GM19467 (cell line): ENCODE measurements at regions not wholly inside any gene's neighbourhood (a gene's known extent, or its start where the extent isn't known, plus 50 kb on each side); places are given as distances from the start of the nearest gene placed in this dataset.

Source experiments
- ATAC-seq: cut with Tn5 transposase; IDR thresholded peaks from one replicate; pipeline ENCODE4 v1.9.1; 2021; ENCODE audit warnings: mild to moderate bottlenecking, moderate library complexity; ENCODE audit not compliant: unreplicated experiment

DNA sequence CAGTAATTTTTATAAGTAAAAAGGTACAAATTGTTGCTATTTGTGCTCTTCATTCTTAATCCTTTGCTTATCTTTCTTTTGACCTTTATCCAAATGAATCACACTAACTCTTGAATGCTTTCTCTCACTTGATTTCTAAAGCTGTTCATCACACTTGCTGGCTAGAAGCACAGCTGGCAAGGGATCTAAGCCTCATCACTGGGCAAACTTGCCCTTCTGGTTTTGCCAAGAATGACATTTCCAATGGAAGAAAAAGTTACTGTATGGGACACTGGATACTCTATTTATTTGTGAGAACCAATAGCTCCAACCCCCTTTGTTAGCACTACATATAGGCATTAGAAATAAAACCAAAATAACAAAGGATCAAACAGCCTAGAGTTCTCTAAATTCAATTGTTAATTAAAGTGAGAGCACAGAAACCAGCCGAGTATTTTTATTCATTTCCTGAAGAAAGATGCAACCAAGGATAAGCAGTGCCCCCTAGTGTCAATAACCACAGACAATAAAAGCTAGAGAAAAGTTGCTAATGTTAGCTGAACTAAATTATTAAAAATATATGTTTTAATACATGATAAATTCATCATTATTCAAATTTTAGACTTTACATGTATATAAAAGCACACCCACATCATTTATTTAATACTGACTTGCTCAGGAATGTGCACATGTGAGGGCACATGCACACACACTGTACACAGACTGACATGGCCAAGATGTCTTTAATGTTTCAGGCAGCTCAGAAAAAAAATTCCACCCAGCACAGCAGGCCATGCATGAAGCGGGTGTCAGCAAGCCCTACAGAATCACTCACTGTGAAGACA lies 59.8 kb upstream of the POU5F2 start:
- ATAC-seq = no peak

DNA sequence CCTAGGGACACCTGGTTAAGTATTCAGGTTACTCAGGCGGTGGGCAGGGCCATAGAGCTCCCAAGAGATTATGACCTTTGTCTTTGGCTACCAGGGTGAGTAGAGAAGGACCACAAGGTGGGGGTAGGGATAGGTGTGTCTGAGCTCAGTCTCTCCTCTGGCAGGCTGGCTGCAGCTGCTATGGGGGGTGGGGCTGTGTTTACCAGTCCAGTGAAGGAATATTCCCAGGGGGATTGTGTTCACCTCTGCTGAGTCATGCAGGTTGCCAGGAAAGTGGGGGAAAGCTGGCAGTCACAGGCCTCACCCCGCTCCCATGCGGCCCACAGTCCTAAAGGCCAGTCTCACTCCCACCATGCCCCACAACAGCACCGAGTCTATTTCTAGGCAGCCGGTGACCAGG lies 53.6 kb upstream of the POU5F2 start:
- ATAC-seq = no peak

DNA sequence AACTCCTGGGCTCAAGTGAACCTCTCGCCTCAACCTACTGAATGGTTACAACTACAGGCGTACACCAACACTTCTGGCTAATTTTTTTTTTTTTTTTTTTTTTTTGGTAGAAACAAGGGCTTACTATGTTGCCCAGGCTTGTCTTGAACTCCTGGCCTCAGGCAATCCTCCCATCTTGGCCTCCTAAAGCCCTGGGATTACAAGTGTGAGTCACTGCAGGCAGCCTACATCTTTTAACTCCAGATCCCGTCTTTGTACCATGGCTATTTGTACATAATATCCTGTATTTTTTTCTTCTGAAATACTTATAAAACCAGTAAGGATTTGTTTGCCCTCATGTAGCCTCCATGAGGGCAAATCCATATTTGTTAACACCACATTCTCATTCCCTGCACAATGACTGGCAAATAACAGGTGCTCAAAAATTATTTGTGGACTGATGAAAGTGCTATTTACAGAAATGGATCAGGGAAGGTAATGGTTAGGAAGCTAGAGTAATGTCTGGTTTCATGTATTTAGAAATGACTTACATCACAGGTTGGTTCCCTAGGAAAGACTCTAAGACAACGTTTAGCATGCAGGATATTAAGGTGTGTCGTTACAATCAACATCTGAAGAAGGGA lies 51.9 kb upstream of the POU5F2 start:
- no peak for ATAC-seq

DNA sequence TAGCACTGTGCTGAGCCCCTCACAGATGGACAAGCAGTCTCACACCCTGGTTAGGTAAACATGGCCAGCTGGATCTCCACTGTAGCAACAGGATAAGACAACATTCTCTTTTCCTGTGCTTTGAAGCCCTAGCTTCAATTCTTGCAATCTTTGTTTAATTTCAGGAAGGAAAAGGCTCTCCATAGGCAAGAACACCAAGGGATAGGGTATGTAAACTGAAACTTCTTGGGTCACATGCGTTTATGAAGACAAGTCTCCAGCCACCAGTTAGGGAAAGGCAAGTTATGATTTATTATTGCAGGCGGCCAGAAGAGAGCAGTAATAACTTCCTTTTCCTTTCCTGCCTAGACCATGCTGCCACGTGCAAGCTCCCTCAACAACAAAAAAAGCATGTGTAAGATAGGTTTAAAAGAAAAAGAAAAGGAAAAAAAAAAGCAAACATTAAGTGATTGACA lies 50.1 kb upstream of the POU5F2 start:
- ATAC-seq = no peak
